ENCODE measurements at regions not wholly inside any gene's neighbourhood (a gene's known extent, or its start where the extent isn't known, plus 50 kb on each side); places are given as distances from the start of the nearest gene placed in this dataset.
"Not testable (repeated sequence)": the region's sequence is repeated elsewhere in the genome, so short reads cannot be mapped to it uniquely, and the experiment has no call there.

DNA sequence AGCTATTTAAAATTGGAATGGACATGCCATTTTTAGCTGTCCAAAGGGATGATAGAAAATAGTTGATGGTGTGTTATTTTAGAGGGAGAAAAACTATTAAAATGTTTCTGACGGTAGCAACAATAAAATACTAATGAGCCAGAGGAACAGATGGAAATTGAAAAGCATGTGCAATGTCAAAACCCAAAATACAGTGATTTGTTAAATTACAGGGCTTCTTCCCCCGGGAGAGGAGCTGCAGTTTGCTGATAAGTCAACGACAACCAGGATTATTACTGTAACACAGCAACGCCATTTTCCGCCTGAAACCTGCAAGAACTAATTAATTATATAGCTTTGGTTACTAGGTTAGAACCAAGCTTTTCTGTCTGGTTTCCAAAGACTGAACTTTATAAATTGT, 179.6 kb upstream of the SPTLC3 start:
- in situ Hi-C loops (cut with HindIII; ENCODE audit: low pct_ligation_motif_present, low pct_unique_long_range_greater_than_20kb, low sequenced_read_pairs): no loop called here
- DNase-seq: no peak

DNA sequence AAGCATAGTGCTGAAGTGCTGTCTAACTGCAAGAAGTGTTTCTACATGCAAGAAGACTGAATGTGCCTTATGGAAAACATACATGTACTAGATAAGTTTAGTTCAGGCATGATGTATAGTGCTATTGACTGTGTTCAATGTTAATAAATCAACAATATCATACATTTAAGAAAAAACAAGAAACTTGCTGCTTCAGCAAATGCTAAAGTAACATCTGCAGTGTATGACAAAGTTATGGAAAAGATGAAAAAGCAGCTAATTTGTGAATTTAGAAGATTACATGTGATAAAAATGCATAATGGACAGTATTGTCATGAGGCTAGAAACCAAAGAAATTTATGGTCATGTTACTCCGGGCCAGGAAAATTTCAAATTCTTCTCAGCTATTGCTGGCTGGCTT, 174.9 kb upstream of the SPTLC3 start:
- DNase-seq: no peak
- in situ Hi-C loops (cut with HindIII; ENCODE audit: low pct_ligation_motif_present, low pct_unique_long_range_greater_than_20kb, low sequenced_read_pairs): no loop called here

DNA sequence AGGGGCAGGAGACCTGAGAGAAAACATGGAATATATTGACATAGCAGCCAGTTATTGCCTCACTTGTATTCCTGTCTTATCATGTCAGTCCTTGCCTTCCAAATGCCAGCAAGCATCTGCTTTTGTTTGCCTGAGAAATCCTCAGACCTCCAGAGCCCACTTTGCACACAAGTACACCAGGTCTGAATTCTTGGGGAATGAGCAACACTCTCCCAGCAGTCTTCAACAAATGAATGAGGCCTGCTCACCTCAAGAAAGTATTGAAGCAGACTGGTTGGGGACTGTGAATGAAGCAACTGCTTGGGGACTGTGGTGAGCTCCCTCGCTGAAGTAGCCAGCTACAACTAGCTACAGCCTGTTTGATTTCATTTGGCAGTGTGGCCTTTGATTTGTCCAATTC, 172.8 kb upstream of the SPTLC3 start:
- in situ Hi-C loops (cut with HindIII; ENCODE audit: low pct_ligation_motif_present, low pct_unique_long_range_greater_than_20kb, low sequenced_read_pairs): no loop called here
- DNase-seq: no peak

DNA sequence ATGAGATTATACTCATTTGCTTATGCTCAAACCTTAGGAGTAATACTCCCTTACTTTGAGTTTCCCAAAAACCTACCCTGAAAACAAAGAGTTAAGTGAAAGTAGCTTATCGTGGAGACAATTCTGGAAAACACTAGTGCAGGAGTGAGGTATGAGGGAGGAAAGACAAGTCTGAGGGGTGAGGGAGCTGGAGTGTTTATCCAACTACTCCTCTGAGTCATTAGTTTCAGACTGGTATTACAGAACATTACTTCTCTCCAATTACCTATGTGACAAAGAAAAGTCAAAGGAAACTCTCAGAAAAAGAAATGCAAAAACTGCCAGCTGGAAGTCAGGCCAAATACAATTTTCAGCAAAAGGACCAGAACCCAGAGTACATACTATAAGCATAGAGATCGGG, 171.1 kb upstream of the SPTLC3 start:
- no peak for DNase-seq
- in situ Hi-C loops (cut with HindIII; ENCODE audit: low pct_ligation_motif_present, low pct_unique_long_range_greater_than_20kb, low sequenced_read_pairs): no loop called here

DNA sequence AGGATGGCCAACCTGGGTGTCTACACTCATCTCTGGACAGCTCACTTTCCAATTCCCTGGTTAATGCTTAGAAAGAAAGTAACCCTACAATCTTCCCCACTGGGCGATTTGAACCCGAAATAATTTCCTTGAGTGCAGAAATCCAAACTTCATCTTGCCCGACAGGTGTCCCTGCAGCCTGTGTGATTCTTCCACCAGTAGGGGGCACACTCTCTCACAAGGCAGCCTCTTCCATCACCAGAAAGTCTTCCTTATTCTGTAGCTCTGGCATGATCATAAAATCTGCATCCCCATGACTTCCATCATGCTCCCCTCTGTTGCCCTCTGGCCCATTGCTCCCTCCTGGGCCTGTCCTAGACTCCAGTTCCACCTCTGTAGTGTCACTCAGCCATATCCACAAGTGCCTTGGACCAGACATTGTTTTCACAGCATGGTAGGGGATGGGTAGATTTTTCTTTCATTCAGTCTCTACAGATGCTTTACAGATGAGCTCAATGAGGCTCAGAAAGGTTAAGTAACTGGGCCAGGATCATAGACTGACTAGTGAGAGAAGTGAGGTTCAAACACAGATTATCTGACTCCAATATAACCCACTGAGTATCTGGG, 170.4 kb upstream of the SPTLC3 start:
- DNase-seq: peak; percentile 12
- in situ Hi-C loops (cut with HindIII; ENCODE audit: low pct_ligation_motif_present, low pct_unique_long_range_greater_than_20kb, low sequenced_read_pairs): no loop called here

DNA sequence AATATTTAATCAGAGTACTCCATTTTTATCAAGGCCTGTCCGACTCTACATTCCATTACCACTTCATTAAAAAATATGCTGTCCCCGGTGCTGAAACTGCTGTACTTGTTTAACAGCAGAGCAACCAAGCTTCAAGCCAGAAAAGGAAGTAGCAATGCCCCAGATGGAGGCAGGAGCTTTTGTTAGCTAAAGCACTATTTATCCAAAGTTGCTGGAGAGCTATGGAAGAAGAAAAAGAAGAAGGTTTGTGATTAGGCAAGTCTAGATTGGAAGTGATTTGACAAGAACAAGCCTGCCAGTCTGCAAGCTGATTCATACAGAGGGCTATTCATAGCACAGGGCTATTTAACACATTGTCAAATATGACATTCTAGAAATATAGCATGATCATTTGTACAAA, 160.9 kb upstream of the SPTLC3 start:
- in situ Hi-C loops (cut with HindIII; ENCODE audit: low pct_ligation_motif_present, low pct_unique_long_range_greater_than_20kb, low sequenced_read_pairs): no loop called here
- DNase-seq: peak; percentile 37

DNA sequence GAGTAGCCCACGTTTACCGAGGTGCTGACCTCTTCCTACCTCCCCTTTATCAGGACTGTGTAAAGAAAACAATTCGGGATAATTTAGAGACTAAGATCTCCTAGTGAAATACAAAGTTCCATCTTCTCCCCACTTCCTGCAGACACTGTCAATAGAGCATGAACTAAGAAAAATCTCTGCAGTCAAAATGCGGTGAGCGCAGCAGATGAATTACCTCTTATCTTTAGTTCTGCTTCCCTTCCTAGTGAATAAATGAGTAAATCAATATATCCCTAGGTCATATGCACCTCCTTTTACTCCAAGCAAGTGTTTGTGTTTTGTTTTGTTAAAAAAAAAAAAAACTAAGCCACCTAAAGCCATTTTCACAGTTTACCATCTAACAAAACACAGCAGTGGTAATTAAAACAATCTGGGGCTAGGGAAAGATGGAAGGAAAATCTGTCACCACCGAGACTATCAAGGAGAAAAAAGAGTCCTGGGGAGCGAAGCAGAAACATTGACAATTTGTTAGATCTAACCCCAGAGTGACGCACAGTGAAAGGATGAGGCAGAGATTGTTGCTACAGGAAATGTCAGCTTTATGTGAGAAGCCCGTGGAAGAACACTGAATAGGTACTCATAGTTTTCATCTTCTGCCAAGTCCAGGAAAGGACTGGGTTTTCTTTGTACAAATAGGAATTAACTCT, 159.4 kb upstream of the SPTLC3 start:
- in situ Hi-C loops (cut with HindIII; ENCODE audit: low pct_ligation_motif_present, low pct_unique_long_range_greater_than_20kb, low sequenced_read_pairs): no loop called here
- DNase-seq: no peak

DNA sequence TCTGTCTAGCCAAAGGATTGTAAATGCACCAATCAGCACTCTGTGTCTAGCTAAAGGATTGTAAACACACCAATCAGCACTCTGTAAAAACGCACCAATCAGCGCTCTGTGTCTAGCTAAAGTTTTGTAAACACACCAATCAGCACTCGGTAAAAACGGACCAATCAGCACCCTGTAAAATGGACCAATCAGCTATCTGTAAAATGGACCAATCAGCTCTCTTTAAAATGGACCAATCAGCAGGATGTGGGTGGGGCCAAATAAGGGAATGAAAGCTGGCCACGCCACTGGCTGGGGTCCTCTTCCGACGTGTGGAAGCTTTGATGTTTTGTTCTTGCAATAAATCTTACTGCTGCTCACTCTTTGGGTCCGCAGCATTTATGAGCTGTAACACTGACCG, 151.1 kb upstream of the SPTLC3 start:
- in situ Hi-C loops (cut with HindIII; ENCODE audit: low pct_ligation_motif_present, low pct_unique_long_range_greater_than_20kb, low sequenced_read_pairs); DNase-seq: not testable (repeated sequence)

DNA sequence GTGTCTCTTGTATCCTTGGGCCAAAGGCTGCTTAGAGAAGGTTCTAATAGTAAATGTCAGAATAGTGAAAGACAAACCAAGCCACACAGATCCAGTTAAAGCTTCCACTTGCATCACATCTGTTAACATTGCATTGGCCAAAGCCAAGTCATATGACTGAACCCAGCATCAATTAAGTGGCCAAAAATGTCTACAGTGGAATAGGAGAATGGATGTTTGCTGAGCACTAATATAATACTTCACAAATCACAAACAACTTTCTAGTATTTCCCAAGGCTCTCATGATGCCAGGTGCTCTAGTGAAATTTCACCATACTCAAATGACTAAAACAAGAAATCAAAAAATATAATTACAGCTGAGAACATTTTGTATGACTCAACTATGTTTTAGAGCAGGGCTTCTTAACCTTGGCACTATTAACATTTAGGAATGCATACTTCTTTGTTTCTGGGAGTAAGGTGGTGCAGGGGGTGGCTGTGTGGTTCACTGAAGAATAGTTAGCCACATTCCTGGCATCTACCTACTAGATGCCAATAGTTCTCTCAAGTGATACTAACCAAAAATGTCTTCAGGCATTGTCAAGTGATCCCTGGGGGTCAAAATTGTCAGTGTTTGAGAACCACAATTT, 148.0 kb upstream of the SPTLC3 start:
- no peak for DNase-seq
- in situ Hi-C loops (cut with HindIII; ENCODE audit: low pct_ligation_motif_present, low pct_unique_long_range_greater_than_20kb, low sequenced_read_pairs): no loop called here

DNA sequence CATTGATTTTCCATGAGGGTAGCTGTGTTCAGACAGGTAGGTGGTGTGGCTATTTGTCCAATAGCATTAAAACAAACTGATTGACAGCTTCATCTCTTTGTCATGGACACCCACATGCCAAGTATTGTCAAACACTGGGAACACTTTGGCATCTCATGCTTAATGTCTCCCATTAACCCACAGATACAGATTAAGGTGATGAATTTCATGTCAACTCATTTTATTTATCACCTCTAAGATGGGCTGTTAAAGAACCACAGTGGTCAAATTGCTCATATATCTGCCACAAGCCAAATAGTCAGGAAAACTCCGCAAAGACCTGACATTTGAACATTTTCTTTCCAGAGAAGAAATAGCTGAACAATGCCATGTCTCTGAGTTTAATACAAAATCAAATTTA, 139.1 kb upstream of the SPTLC3 start:
- DNase-seq: no peak
- in situ Hi-C loops (cut with HindIII; ENCODE audit: low pct_ligation_motif_present, low pct_unique_long_range_greater_than_20kb, low sequenced_read_pairs): no loop called here

DNA sequence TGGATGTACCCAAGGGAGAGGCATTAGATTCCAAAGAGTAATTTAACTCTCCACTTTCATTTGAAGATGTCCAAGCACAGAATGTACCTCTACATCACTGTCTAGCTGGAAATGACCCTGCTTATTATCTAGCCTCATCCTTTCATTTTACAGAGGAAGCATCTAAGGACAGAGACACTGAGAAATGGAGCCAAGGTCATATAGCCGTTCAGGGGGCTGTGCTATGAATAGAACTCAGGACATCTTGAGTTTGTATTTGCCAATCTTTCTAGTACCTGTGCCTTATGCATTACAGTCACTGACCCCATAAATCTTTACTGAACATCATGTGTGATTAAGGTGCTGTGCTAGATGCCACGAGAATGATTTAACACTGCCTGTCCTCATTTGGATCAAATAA, 138.2 kb upstream of the SPTLC3 start:
- in situ Hi-C loops (cut with HindIII; ENCODE audit: low pct_ligation_motif_present, low pct_unique_long_range_greater_than_20kb, low sequenced_read_pairs): no loop called here
- DNase-seq: no peak

DNA sequence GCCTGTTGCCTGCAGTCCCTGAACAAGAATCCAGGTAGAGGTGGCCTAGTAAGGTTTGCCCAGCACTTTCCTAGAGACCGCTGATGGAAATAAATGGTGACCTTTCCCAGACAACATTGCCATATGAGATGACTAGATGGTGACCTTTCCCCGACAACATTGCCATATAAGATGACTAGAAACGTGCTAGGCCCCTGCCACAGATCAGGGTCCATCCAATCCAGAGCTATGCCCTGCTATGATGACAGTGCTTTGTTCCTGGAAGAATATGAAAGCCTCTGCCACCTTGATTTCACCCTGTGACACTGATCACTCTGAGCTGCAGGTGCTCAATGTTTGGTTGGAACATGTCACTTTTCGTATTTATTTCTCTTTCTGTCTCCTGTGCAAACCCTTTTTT, 133.8 kb upstream of the SPTLC3 start:
- DNase-seq: no peak
- in situ Hi-C loops (cut with HindIII; ENCODE audit: low pct_ligation_motif_present, low pct_unique_long_range_greater_than_20kb, low sequenced_read_pairs): no loop called here

DNA sequence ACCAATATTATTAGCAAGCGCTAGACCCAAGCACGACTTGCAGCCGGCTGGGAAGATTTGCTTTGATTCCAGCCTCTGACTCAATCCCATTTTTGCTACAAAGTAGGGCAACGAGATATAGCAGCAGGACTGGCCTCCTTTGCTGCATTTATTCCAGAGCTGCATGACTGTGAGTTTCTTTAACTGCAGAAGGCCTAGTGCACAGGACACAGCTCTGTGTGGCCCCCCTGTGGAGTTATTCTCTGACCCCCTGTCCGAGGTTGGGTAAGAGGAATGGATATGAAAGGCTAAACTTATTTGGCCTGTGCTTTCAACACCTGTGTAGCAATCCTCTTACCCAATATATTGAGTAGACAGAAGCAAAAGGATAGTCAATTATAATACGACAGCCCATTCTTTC, 133.3 kb upstream of the SPTLC3 start:
- no peak for DNase-seq
- in situ Hi-C loops (cut with HindIII; ENCODE audit: low pct_ligation_motif_present, low pct_unique_long_range_greater_than_20kb, low sequenced_read_pairs): no loop called here

DNA sequence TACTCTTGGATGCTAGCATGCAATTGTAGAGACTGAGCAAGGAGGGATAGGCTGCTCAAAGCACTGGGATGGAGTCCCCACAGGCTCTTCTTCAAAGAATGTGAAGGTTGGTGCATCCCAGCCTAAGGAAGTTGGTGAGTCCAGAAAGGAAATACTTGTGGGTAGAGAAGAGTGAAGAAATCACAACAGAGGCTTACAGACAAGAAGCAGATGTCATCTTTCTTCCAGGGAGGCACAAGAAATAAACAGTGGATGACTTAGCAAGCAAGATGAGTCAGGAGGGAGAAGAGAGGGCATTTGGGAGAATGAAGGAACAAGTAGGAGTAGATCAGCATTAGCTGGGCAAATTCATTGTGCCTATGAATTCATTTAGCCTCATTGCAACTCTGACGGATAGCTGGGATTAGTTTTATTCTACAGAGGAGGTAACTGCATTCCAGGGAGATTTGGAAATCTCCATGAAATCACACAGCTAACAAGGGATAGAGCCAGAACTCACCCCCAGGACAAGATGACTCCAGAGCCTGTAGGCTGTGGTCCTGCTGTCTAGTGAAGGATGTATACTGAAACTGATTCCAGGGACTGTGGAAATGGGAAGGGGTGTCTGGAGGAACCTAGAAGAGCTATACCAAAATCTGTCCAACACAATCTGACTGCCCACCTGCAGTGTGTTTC, 125.8 kb upstream of the SPTLC3 start:
- in situ Hi-C loops (cut with HindIII; ENCODE audit: low pct_ligation_motif_present, low pct_unique_long_range_greater_than_20kb, low sequenced_read_pairs): no loop called here
- DNase-seq: no peak

DNA sequence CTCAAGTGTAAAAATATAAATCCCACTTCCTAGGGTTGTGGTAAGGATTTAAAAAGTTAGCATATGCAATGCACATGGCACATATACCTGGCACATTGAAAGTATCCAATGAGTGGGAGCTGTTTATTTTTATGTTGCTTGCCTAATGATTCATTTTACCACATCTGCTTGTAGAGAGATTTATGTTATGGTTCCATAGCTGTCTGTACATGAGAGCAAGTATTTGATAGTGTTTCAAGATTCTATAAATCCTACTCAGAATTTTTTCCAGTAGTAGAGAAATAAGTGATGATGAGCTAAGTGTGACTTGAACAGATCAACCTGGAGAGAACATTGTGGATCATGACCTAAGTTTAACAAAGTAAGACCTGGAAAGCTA, 125.3 kb upstream of the SPTLC3 start:
- DNase-seq: no peak
- in situ Hi-C loops (cut with HindIII; ENCODE audit: low pct_ligation_motif_present, low pct_unique_long_range_greater_than_20kb, low sequenced_read_pairs): no loop called here

DNA sequence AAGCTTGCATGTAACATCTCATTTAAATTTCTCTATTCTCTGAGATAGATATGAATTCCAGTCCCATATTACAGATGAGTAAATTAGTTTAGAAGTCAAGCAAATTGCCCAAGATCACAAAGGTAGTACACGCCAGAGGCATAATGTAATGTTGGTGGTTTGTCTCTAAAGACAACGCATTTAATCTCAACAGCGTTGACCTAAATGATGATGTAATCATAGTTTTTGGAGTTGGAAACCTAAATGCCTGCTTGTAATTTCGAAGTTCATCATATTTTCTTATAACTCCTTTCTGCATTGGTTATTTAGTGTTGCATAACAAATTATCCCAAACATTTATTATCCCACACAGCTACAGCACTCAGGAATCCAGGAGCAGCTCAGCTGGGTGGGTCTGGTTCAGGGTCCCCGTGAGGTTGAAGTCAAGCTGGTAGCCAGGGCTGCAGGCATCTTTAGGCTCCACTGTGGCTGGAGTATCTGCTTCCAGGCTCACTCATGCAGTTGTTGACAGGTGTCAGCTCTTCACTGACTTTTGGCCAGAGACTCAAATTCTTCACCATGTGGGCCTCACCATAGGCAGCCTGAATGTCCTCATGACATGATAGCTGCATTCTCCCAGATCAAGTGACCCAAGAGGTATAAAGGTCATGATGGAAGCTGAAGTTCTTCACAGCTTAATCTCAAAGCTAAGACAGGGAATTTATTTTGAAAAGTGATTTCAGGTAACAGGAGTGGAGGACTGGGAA, 122.0 kb upstream of the SPTLC3 start:
- in situ Hi-C loops (cut with HindIII; ENCODE audit: low pct_ligation_motif_present, low pct_unique_long_range_greater_than_20kb, low sequenced_read_pairs): no loop called here
- DNase-seq: no peak

DNA sequence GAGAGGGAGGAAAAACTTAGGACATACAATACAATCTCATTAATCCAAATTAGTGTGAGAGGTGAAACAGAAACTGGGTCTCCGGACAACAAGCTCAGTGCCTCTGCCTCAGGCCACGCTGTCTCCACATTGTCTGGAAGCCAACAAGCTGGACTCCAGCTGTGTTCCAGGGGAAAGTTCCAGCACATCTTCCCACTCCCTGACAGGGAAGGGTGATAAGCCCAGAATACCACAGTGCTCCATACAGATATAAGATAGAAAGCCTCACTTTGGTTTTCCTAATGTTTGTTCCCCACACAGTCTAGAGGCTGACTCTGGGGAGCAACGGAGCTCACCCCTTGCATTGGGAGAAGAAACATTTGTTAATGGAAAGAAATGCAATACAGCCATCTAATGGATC, 117.1 kb upstream of the SPTLC3 start:
- in situ Hi-C loops (cut with HindIII; ENCODE audit: low pct_ligation_motif_present, low pct_unique_long_range_greater_than_20kb, low sequenced_read_pairs): no loop called here
- no peak for DNase-seq

DNA sequence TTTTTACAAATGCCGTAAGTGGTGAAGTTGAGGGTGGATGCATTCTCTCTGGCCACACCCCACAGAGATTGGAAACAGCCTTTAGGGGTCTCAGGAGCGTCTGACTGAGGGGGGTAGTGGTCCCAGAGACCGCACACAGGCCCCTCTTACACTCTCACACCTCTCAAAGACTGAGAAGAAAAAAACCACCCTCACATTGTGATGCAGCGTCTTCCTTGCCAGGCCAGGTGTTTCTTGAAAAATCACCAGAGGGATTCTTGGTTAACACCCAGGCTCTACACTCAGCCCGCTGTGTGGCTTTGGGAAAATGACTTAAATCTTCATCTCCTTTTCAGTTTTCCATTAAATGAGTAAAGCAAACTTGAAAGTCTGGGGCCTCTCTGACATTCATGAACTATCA, 115.8 kb upstream of the SPTLC3 start:
- in situ Hi-C loops (cut with HindIII; ENCODE audit: low pct_ligation_motif_present, low pct_unique_long_range_greater_than_20kb, low sequenced_read_pairs): no loop called here
- no peak for DNase-seq

DNA sequence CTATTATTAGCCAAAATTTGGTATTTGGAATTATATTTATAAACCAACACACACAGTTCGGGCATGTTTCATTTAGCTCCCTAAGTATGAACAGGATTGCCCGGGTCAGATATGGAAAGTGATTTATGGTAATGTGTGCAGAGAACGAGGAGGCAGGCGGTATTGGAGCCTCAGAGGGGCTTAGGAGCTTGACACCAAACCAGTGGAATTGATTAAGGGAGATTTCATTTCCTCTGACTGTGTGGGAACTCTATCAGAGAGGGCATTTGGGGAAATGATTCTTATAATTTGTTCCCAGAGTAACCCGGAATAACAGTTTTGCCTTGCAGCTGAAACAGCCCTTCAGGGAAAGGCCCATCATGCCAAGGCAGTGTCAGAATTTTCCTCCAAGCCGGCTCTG, 115.1 kb upstream of the SPTLC3 start:
- DNase-seq: no peak
- in situ Hi-C loops (cut with HindIII; ENCODE audit: low pct_ligation_motif_present, low pct_unique_long_range_greater_than_20kb, low sequenced_read_pairs): no loop called here

All from ACHN (cell line).